Endothelial cell of umbilical vein (primary cell): ENCODE measurements at regions not wholly inside any gene's neighbourhood (a gene's known extent, or its start where the extent isn't known, plus 50 kb on each side); places are given as distances from the start of the nearest gene placed in this dataset.

Source experiments
- BruUV-seq: library from RNA; stranded (reverse); fragments of 400-500 nt; replicated peaks from 2 replicates; lab custom pipeline; 2021; lab: Mats Ljungman, UMichigan
- CTCF ChIA-PET: fragments of 300-600, 350-600 bp; sonication (Branson Sonifier 250); formaldehyde crosslinking; loops from one replicate; lab custom pipeline; 2021; ENCODE audit warnings: antibody characterized with exemption, inconsistent platforms; lab: Charles Lee
- POLR2A ChIA-PET: fragments of 300-600, 350-600 bp; sonication (Branson Sonifier 250); formaldehyde crosslinking; loops from one replicate; lab custom pipeline; 2021; ENCODE audit warnings: antibody characterized with exemption, inconsistent platforms; lab: Charles Lee
- DNase-seq: peaks from one replicate; pipeline ENCODE4 v3.0.0-alpha.2; 2011; ENCODE audit warnings: low read depth, low spot score
- FAIRE-seq: peaks from 2 replicates; lab custom pipeline; 2011; peaks lifted over from hg19 to GRCh38; lab: Jason Lieb, UNC
- H2AFZ ChIP-seq: 2 replicates; pipeline ENCODE4 v1.6.0; 2012; ENCODE audit warnings: low read depth, low read length, control low read depth, inconsistent platforms
- H3K27ac ChIP-seq: 2 replicates; pipeline ENCODE4 v1.5.1; 2011; ENCODE audit warnings: low read depth, mild to moderate bottlenecking, control low read depth, low read length, moderate library complexity; ENCODE audit not compliant: insufficient read depth
- H3K27me3 ChIP-seq, 2 experiments: 2 replicates each; pipeline versions ENCODE4 v1.6.0 to v1.6.1; 2011; ENCODE audit warnings: low read length in 2 of 2, mixed read lengths in 1 of 2; ENCODE audit not compliant: control insufficient read depth in 2 of 2, insufficient read depth in 2 of 2
- H3K36me3 ChIP-seq, 2 experiments: 2 replicates in 1 of 2; 3 replicates in 1 of 2; pipeline ENCODE4 v1.5.1; 2011; ENCODE audit warnings: low read length in 2 of 2, mild to moderate bottlenecking in 1 of 2, moderate library complexity in 1 of 2; ENCODE audit not compliant: control insufficient read depth in 2 of 2, insufficient read depth in 2 of 2; ENCODE audit errors: extremely low read depth in 1 of 2
- H3K4me1 ChIP-seq: 3 replicates; pipeline ENCODE4 v1.5.1; 2011; ENCODE audit warnings: mild to moderate bottlenecking, low read length; ENCODE audit not compliant: control insufficient read depth, insufficient read depth; ENCODE audit errors: extremely low read depth
- H3K4me2 ChIP-seq: 2 replicates; pipeline ENCODE4 v1.6.1; 2011; ENCODE audit warnings: low read length, control low read depth, mixed read lengths; ENCODE audit not compliant: insufficient read depth
- H3K4me3 ChIP-seq, 3 experiments: fragments of 200-600 bp in 1 of 3; sonication (generic), shearing (Covaris generic) in 1 of 3; replicated peaks in 1 of 3; 2 replicates each; pipeline ENCODE4 v1.5.1; 2011 to 2016; ENCODE audit warnings: control low read depth in 3 of 3, low read length in 3 of 3, mild to moderate bottlenecking in 2 of 3, inconsistent platforms in 1 of 3, low read depth in 1 of 3, moderate library complexity in 1 of 3; ENCODE audit not compliant: insufficient read depth in 1 of 3
- H3K79me2 ChIP-seq: 2 replicates; pipeline ENCODE4 v1.6.0; 2012; ENCODE audit warnings: low read length, inconsistent platforms; ENCODE audit not compliant: control insufficient read depth, insufficient read depth
- H3K9ac ChIP-seq: replicated peaks from 2 replicates; pipeline ENCODE3; 2011; ENCODE audit warnings: low read length, control low read depth; ENCODE audit not compliant: insufficient read depth; ENCODE audit errors: extremely low read depth
- H3K9me1 ChIP-seq: replicated peaks from 3 replicates; pipeline ENCODE4 v1.6.0; 2011; ENCODE audit warnings: mild to moderate bottlenecking, low read length; ENCODE audit not compliant: control insufficient read depth, insufficient read depth; ENCODE audit errors: extremely low read depth
- H3K9me3 ChIP-seq: replicated peaks from 2 replicates; pipeline ENCODE4 v1.5.1; 2012; ENCODE audit warnings: low read length, inconsistent platforms; ENCODE audit not compliant: control insufficient read depth, insufficient read depth
- H4K20me1 ChIP-seq: replicated peaks from 2 replicates; pipeline ENCODE3; 2011; ENCODE audit warnings: mild to moderate bottlenecking, low read length; ENCODE audit not compliant: control insufficient read depth, insufficient read depth; ENCODE audit errors: extremely low read depth
- EZH2 ChIP-seq: IDR thresholded peaks from 2 replicates; pipeline ENCODE4 v1.6.1; 2012; ENCODE audit warnings: borderline replicate concordance, low read depth, mild to moderate bottlenecking, moderate library complexity, low read length, inconsistent platforms; ENCODE audit not compliant: severe bottlenecking
- FOS ChIP-seq: IDR thresholded peaks from 2 replicates; pipeline ENCODE4 v1.6.1; 2011; ENCODE audit warnings: mild to moderate bottlenecking, low read length, moderate library complexity, borderline replicate concordance; ENCODE audit not compliant: insufficient read depth
- GATA2 ChIP-seq: IDR thresholded peaks from 2 replicates; pipeline ENCODE4 v1.7.0; 2011; ENCODE audit warnings: low read depth, mild to moderate bottlenecking, moderate library complexity, mixed read lengths, low read length; ENCODE audit not compliant: insufficient read length, insufficient read depth
- JUN ChIP-seq: IDR thresholded peaks from 2 replicates; pipeline ENCODE4 v1.6.1; 2011; ENCODE audit warnings: borderline replicate concordance, low read depth; ENCODE audit not compliant: insufficient read length, insufficient read depth
- MYC ChIP-seq: IDR thresholded peaks from one replicate; pipeline ENCODE4 v1.6.1; 2011; ENCODE audit warnings: mild to moderate bottlenecking, low read depth, low read length
- POLR2A ChIP-seq: IDR thresholded peaks from 2 replicates; pipeline ENCODE4 v1.6.1; 2012; ENCODE audit warnings: low read depth, mild to moderate bottlenecking, control low read depth, low read length
- POLR2AphosphoS5 ChIP-seq: IDR thresholded peaks from 2 replicates; pipeline ENCODE4 v1.6.1; 2012; ENCODE audit warnings: low read depth, mild to moderate bottlenecking, control low read depth, low read length, moderate library complexity; ENCODE audit not compliant: insufficient read depth
- dilution Hi-C: fragments of 300-500 bp; cut with MboI; formaldehyde crosslinking; loops from one replicate; pipeline ENCODE4 v1.15.0; 2019; ENCODE audit warnings: low sequenced_read_pairs; ENCODE audit not compliant: extremely low pct_ligation_motif_present
- intact Hi-C: fragments of 100-400 bp; cut with micrococcal nuclease; formaldehyde crosslinking; loops from one replicate; pipeline ENCODE4 v1.10.0; 2022
- TF ChIP-seq, protein P1 (sequence below), 2 donors: IDR thresholded peaks; 1 replicate in 1 of 2; 2 replicates in 1 of 2; pipeline ENCODE4 v1.5.1; 2011; ENCODE audit warnings: low read length in 2 of 2, mild to moderate bottlenecking in 2 of 2, moderate library complexity in 2 of 2, control low read depth in 1 of 2, inconsistent platforms in 1 of 2, low read depth in 1 of 2; ENCODE audit not compliant: insufficient read depth in 1 of 2; ENCODE audit errors: extremely low read depth in 1 of 2
- TF ChIP-seq, protein P2 (sequence below): IDR thresholded peaks from 2 replicates; pipeline ENCODE4 v1.6.1; 2011; ENCODE audit not compliant: insufficient read depth, insufficient read length

DNA sequence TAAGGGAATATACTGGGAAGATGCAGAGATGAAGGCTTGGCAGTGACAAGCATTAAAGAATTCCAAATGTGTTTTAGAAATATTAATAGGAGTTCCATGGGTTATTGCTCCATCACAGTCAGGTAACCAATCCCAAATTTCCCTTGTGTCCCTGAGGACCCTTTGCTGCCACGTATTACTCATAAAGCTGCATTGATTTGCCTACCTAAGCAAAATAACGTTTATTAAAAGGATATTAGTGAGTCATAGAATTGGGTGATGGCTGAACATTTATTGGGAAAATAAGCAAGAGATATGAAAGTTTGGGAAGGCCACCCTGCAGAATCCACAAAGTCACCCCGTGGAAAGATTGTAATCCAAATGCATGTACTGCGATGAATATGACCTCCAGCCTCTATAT is 782.1 kb downstream of the RAPGEF2 start:
- dilution Hi-C loops, result no loop called here

More for the DNA sequence above, 782.1 kb downstream of the RAPGEF2 start:
- intact Hi-C loops, result no loop called here
- Histone ChIP-seq H3K9ac (no peak overlapping the region), H3K4me3 (no peak overlapping the region), H3K9me3 (no peaks in the 10 kb centered on the region), H3K36me3 (no peaks in the 10 kb centered on the region), H3K27me3 (no peaks in the 10 kb centered on the region), H2AFZ (no peak overlapping the region), H3K4me1 (no peaks in the 10 kb centered on the region), H3K9me1 (no peaks in the 10 kb centered on the region), H4K20me1 (no peaks in the 10 kb centered on the region), H3K27ac (no peak overlapping the region), H3K4me2 (no peak overlapping the region), H3K79me2 (no peaks in the 10 kb centered on the region)
- CTCF ChIA-PET, result no interaction called here
- FAIRE-seq (no peak), DNase-seq (no peak)
- BruUV-seq, result no TSS peak
- no peak for TF ChIP-seq FOS
- TF ChIP-seq, protein P1, sequence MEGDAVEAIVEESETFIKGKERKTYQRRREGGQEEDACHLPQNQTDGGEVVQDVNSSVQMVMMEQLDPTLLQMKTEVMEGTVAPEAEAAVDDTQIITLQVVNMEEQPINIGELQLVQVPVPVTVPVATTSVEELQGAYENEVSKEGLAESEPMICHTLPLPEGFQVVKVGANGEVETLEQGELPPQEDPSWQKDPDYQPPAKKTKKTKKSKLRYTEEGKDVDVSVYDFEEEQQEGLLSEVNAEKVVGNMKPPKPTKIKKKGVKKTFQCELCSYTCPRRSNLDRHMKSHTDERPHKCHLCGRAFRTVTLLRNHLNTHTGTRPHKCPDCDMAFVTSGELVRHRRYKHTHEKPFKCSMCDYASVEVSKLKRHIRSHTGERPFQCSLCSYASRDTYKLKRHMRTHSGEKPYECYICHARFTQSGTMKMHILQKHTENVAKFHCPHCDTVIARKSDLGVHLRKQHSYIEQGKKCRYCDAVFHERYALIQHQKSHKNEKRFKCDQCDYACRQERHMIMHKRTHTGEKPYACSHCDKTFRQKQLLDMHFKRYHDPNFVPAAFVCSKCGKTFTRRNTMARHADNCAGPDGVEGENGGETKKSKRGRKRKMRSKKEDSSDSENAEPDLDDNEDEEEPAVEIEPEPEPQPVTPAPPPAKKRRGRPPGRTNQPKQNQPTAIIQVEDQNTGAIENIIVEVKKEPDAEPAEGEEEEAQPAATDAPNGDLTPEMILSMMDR (IDR thresholded peaks at IDR 0.05; ENCODE audit: extremely low read depth in 1 of 2, insufficient read depth in 1 of 2, low read depth in 1 of 2, low read length in 2 of 2), result no peak
- TF ChIP-seq JUN, result no peak
- no peak for TF ChIP-seq POLR2A
- no peak for TF ChIP-seq POLR2AphosphoS5
- TF ChIP-seq MYC, result no peak
- TF ChIP-seq, protein P2, sequence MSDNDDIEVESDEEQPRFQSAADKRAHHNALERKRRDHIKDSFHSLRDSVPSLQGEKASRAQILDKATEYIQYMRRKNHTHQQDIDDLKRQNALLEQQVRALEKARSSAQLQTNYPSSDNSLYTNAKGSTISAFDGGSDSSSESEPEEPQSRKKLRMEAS, result no peak
- no peak for TF ChIP-seq EZH2
- no peak for TF ChIP-seq GATA2
- POLR2A ChIA-PET, result no interaction called here
